Peyer's patch (tissue), 4 donors: ENCODE measurements at regions not wholly inside any gene's neighbourhood (a gene's known extent, or its start where the extent isn't known, plus 50 kb on each side); places are given as distances from the start of the nearest gene placed in this dataset.

Experiments
- POLR2A ChIP-seq, 2 donors: fragments of 450-650 bp; IDR thresholded peaks; one replicate each; pipeline ENCODE4 v1.5.1; 2017; ENCODE audit warnings: antibody characterized with exemption in 2 of 2, mild to moderate bottlenecking in 2 of 2, moderate library complexity in 2 of 2
- TF ChIP-seq, protein P1 (sequence below), 6 experiments: fragments of 450-650 bp in 4 of 6; fragments of 200-600 bp in 2 of 6; sonication (generic) in 1 of 6; IDR thresholded peaks; one replicate each; pipeline ENCODE4 v1.5.1; 2017 to 2019; ENCODE audit warnings: antibody characterized with exemption in 6 of 6, mild to moderate bottlenecking in 3 of 6, moderate library complexity in 1 of 6

- TF ChIP-seq, protein P1, sequence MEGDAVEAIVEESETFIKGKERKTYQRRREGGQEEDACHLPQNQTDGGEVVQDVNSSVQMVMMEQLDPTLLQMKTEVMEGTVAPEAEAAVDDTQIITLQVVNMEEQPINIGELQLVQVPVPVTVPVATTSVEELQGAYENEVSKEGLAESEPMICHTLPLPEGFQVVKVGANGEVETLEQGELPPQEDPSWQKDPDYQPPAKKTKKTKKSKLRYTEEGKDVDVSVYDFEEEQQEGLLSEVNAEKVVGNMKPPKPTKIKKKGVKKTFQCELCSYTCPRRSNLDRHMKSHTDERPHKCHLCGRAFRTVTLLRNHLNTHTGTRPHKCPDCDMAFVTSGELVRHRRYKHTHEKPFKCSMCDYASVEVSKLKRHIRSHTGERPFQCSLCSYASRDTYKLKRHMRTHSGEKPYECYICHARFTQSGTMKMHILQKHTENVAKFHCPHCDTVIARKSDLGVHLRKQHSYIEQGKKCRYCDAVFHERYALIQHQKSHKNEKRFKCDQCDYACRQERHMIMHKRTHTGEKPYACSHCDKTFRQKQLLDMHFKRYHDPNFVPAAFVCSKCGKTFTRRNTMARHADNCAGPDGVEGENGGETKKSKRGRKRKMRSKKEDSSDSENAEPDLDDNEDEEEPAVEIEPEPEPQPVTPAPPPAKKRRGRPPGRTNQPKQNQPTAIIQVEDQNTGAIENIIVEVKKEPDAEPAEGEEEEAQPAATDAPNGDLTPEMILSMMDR (IDR thresholded peaks at IDR 0.05), result no peak
- no peak for TF ChIP-seq POLR2A (IDR thresholded peaks at IDR 0.05)
Measured at GRCh38 chr1:29390075-29390474, 153.8 kb downstream of the PTPRU start.
